ENCODE measurements at regions not wholly inside any gene's neighbourhood (a gene's known extent, or its start where the extent isn't known, plus 50 kb on each side); places are given as distances from the start of the nearest gene placed in this dataset.

DNA sequence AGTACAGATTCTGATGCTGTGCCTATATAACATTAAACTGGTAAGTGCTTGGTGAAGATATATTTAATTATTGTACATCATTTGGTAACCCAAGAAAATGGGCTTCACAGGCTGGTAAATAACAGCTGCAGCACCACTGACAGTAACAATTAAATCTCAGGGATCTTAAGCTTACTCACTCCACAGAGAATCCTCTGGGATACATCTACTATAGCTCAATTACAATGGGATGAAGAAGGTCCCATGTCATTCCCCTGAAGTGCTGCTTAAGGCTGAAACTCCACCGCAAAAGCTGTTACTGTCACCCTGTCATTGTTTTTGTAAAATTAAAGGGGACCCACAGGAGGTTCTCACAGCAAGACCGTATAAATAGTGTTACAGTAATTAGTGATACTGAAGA lies 153.0 kb downstream of the IMPG2 start:
- no peak overlapping the region for H2BK5ac ChIP-seq (ENCODE audit: low read depth, low read length, poor library complexity, severe bottlenecking)
- H3K9ac ChIP-seq (ENCODE audit: low read depth, low read length) = no peak overlapping the region
- in situ Hi-C loops (cut with MboI; ENCODE audit: low sequenced_read_pairs) = no loop called here
- H2BK120ac ChIP-seq (ENCODE audit: low read depth, low read length) = no peak overlapping the region
- BruUV-seq (replicated peaks) = no TSS peak
- no peak overlapping the region for H3K4me3 ChIP-seq (ENCODE audit: insufficient read depth, low read depth, low read length)
- no peak overlapping the region for H3K4me2 ChIP-seq (ENCODE audit: low read depth, low read length)
- dilution Hi-C loops (cut with HindIII; ENCODE audit: low sequenced_read_pairs, unreplicated experiment) = no loop called here
- H3K23ac ChIP-seq (ENCODE audit: low read depth, low read length) = no peak overlapping the region
- no peak overlapping the region for H2AK9ac ChIP-seq (replicated peaks; ENCODE audit: low read depth, low read length, poor library complexity)
- no peak overlapping the region for H2BK15ac ChIP-seq (ENCODE audit: low read depth, low read length)
- H2AK5ac ChIP-seq (ENCODE audit: low read depth, low read length) = no peak overlapping the region
- H3K14ac ChIP-seq (replicated peaks; ENCODE audit: low read depth, low read length) = no peak overlapping the region
- H3K18ac ChIP-seq (ENCODE audit: low read depth, low read length) = no peak overlapping the region
- H3K9me3 ChIP-seq (ENCODE audit: control insufficient read depth, insufficient read depth, low read length) = no peaks in the 10 kb centered on the region
- H3K79me1 ChIP-seq (ENCODE audit: low read depth in 1 of 2, low read length in 2 of 2) = no peaks in the 10 kb centered on the region
- H4K91ac ChIP-seq (ENCODE audit: insufficient read depth, low read depth, low read length) = no peak overlapping the region
- WGBS, 2 experiments (ENCODE audit: extremely low coverage in 2 of 2, insufficient read length in 1 of 2) = no CpG with 5 or more reads among the region's 2 CpGs
- H4K20me1 ChIP-seq (ENCODE audit: insufficient read depth, low read length) = no peaks in the 10 kb centered on the region
- CTCF ChIA-PET = no interaction called here
- no peaks in the 10 kb centered on the region; the same call in 1 of the 2 replicates for H3K27me3 ChIP-seq (ENCODE audit: control insufficient read depth, insufficient read depth, low read length)
- no peak overlapping the region for H3K27ac ChIP-seq (ENCODE audit: insufficient read depth, low read length)
- TF ChIP-seq BHLHE40 (IDR thresholded peaks at IDR 0.05; ENCODE audit: low read depth, low read length) = no peak
- TF ChIP-seq SMC3 (IDR thresholded peaks at IDR 0.05; ENCODE audit: low read depth, low read length) = no peak
- TF ChIP-seq RFX5 (IDR thresholded peaks at IDR 0.05; ENCODE audit: low read depth, low read length) = no peak
- TF ChIP-seq FOS (IDR thresholded peaks at IDR 0.05; ENCODE audit: low read depth, low read length) = no peak
- no peak for TF ChIP-seq CHD1 (IDR thresholded peaks at IDR 0.05; ENCODE audit: low read depth, low read length)
- no peak for TF ChIP-seq RAD21 (IDR thresholded peaks at IDR 0.05; ENCODE audit: low read length)
- no peak for TF ChIP-seq POLR2A (IDR thresholded peaks at IDR 0.05; ENCODE audit: low read depth, low read length)
- no peak for TF ChIP-seq MAFK (IDR thresholded peaks at IDR 0.05; ENCODE audit: low read depth, low read length)
- no peak for TF ChIP-seq MXI1 (IDR thresholded peaks at IDR 0.05; ENCODE audit: borderline replicate concordance, low read depth, low read length)
- H4K8ac ChIP-seq (ENCODE audit: low read depth in 2 of 2, low read length in 2 of 2) = no peak overlapping the region
- H3K4ac ChIP-seq (ENCODE audit: low read depth, low read length) = no peak overlapping the region
- no peak overlapping the region for H3K56ac ChIP-seq (ENCODE audit: extremely low read depth, insufficient read depth, low read length)
- POLR2A ChIA-PET (ENCODE audit: unreplicated experiment) = no interaction called here
- DNase-seq (no peak), ATAC-seq (ENCODE audit: low read depth) (no peak)
- H3K4me1 ChIP-seq (ENCODE audit: control insufficient read depth, insufficient read depth, low read length) = peaks cover 5% of the 10 kb centered on the region
- H3K36me3 ChIP-seq (ENCODE audit: control insufficient read depth, insufficient read depth, low read length) = no peaks in the 10 kb centered on the region
- H2AFZ ChIP-seq (replicated peaks; ENCODE audit: low read length, poor library complexity) = no peak overlapping the region
- H4K5ac ChIP-seq (ENCODE audit: low read depth, low read length) = no peak overlapping the region
- intact Hi-C loops (cut with micrococcal nuclease) = no loop called here
- H2BK20ac ChIP-seq (ENCODE audit: low read depth, low read length) = no peak overlapping the region
- H3K9me1 ChIP-seq (ENCODE audit: insufficient read depth, low read length) = peaks cover 5% of the 10 kb centered on the region; the same call in 1 of the 2 replicates

All from IMR-90 (cell line).